HEK293 (cell line): ENCODE measurements at regions not wholly inside any gene's neighbourhood (a gene's known extent, or its start where the extent isn't known, plus 50 kb on each side); places are given as distances from the start of the nearest gene placed in this dataset.

Experiments used
- CTCF ChIA-PET: fragments of 350-600 bp; formaldehyde crosslinking; extraction: SDS; loops from one replicate; lab custom pipeline; 2021; ENCODE audit warnings: antibody characterized with exemption; lab: Yijun Ruan, JAX
- POLR2A ChIA-PET: fragments of 300-600 bp; formaldehyde crosslinking; extraction: SDS; loops from one replicate; lab custom pipeline; 2020; ENCODE audit warnings: antibody characterized with exemption, inconsistent platforms; lab: Yijun Ruan, JAX
- H3K27ac ChIP-seq: fragments of 200-500 bp; sonication (Bioruptor generic); 2 replicates; pipeline ENCODE4 v1.5.1; 2014; ENCODE audit warnings: low read depth, low read length, control low read depth, inconsistent platforms; ENCODE audit errors: extremely low read depth
- H3K36me3 ChIP-seq, 2 experiments: fragments of 200-500 bp in 1 of 2; sonication (Bioruptor generic) in 1 of 2; 1 replicate in 1 of 2; 2 replicates in 1 of 2; pipeline ENCODE4 v1.5.1; 2014 to 2017; ENCODE audit warnings: inconsistent platforms in 2 of 2, low read length in 2 of 2; ENCODE audit not compliant: control insufficient read depth in 2 of 2, insufficient read depth in 1 of 2
- H3K4me1 ChIP-seq: fragments of 200-500 bp; sonication (Bioruptor generic); 2 replicates; pipeline ENCODE4 v1.5.1; 2014; ENCODE audit warnings: mild to moderate bottlenecking, low read length, inconsistent platforms; ENCODE audit not compliant: control insufficient read depth, insufficient read depth
- H3K4me3 ChIP-seq: 2 replicates; pipeline ENCODE4 v1.5.1; 2011; ENCODE audit warnings: low read depth, mild to moderate bottlenecking, control low read depth, low read length, moderate library complexity
- H3K9me3 ChIP-seq: fragments of 200-500 bp; sonication (Bioruptor generic); 2 replicates; pipeline ENCODE4 v1.5.1; 2014; ENCODE audit warnings: low read depth, low read length, inconsistent platforms; ENCODE audit not compliant: control insufficient read depth, insufficient read depth
- KLF9 ChIP-seq: fragments of 450-650 bp; formaldehyde crosslinking; IDR thresholded peaks from 2 replicates; pipeline ENCODE4 v1.5.1; 2016; ENCODE audit warnings: missing biosample characterization, missing genetic modification characterization, low read depth
- MZF1 ChIP-seq: fragments of 450-650 bp; formaldehyde crosslinking; IDR thresholded peaks from 2 replicates; pipeline ENCODE4 v1.5.1; 2017; ENCODE audit warnings: missing biosample characterization, missing genetic modification characterization, borderline replicate concordance
- SP2 ChIP-seq: fragments of 450-650 bp; formaldehyde crosslinking; IDR thresholded peaks from 2 replicates; pipeline ENCODE4 v1.5.1; 2016; ENCODE audit warnings: missing biosample characterization, missing genetic modification characterization
- SP7 ChIP-seq: fragments of 450-650 bp; formaldehyde crosslinking; IDR thresholded peaks from 2 replicates; pipeline ENCODE4 v1.5.1; 2016; ENCODE audit warnings: missing biosample characterization, missing genetic modification characterization
- ZBTB17 ChIP-seq: fragments of 450-650 bp; formaldehyde crosslinking; IDR thresholded peaks from 2 replicates; pipeline ENCODE4 v1.5.1; 2016; ENCODE audit warnings: missing biosample characterization, missing genetic modification characterization
- ZBTB20 ChIP-seq: fragments of 450-650 bp; formaldehyde crosslinking; IDR thresholded peaks from 2 replicates; pipeline ENCODE4 v1.5.1; 2016; ENCODE audit warnings: missing biosample characterization, missing genetic modification characterization
- ZNF133 ChIP-seq: fragments of 450-650 bp; formaldehyde crosslinking; IDR thresholded peaks from 2 replicates; pipeline ENCODE4 v1.5.1; 2016; ENCODE audit warnings: missing biosample characterization, missing genetic modification characterization
- ZNF138 ChIP-seq: fragments of 450-650 bp; formaldehyde crosslinking; IDR thresholded peaks from 2 replicates; pipeline ENCODE4 v1.5.1; 2016; ENCODE audit warnings: missing biosample characterization, missing genetic modification characterization, borderline replicate concordance
- ZNF155 ChIP-seq: fragments of 450-650 bp; formaldehyde crosslinking; IDR thresholded peaks from 2 replicates; pipeline ENCODE4 v1.5.1; 2016; ENCODE audit warnings: missing biosample characterization, missing genetic modification characterization
- ZNF311 ChIP-seq: fragments of 450-650 bp; formaldehyde crosslinking; IDR thresholded peaks from 2 replicates; pipeline ENCODE4 v1.5.1; 2017; ENCODE audit warnings: missing biosample characterization, missing genetic modification characterization, borderline replicate concordance
- ZNF423 ChIP-seq: fragments of 450-650 bp; formaldehyde crosslinking; IDR thresholded peaks from 2 replicates; pipeline ENCODE4 v1.5.1; 2016; ENCODE audit warnings: missing biosample characterization, missing genetic modification characterization
- ZNF600 ChIP-seq: fragments of 450-650 bp; formaldehyde crosslinking; IDR thresholded peaks from 2 replicates; pipeline ENCODE4 v1.5.1; 2016; ENCODE audit warnings: missing biosample characterization, missing genetic modification characterization
- ZNF677 ChIP-seq: fragments of 450-650 bp; IDR thresholded peaks from 2 replicates; pipeline ENCODE4 v1.5.0; 2018; ENCODE audit warnings: missing biosample characterization, mild to moderate bottlenecking, missing genetic modification characterization, moderate library complexity
- ZSCAN18 ChIP-seq: fragments of 450-650 bp; formaldehyde crosslinking; IDR thresholded peaks from 2 replicates; pipeline ENCODE4 v1.5.1; 2016; ENCODE audit warnings: missing biosample characterization, missing genetic modification characterization
- ZSCAN30 ChIP-seq: fragments of 450-650 bp; IDR thresholded peaks from 2 replicates; pipeline ENCODE4 v1.5.1; 2018; ENCODE audit warnings: missing biosample characterization, mild to moderate bottlenecking, missing genetic modification characterization, moderate library complexity
- TF ChIP-seq, protein P1 (sequence below): fragments of 450-650 bp; formaldehyde crosslinking; IDR thresholded peaks from 2 replicates; pipeline ENCODE4 v1.5.1; 2016; ENCODE audit warnings: missing biosample characterization, missing genetic modification characterization, borderline replicate concordance
- TF ChIP-seq, protein P2 (sequence below): fragments of 450-650 bp; IDR thresholded peaks from 2 replicates; pipeline ENCODE4 v1.5.1; 2018; ENCODE audit warnings: missing biosample characterization, missing genetic modification characterization
- TF ChIP-seq, protein P3 (sequence below): fragments of 450-650 bp; formaldehyde crosslinking; IDR thresholded peaks from 2 replicates; pipeline ENCODE4 v1.5.1; 2016; ENCODE audit warnings: missing biosample characterization, missing genetic modification characterization
- TF ChIP-seq, protein P4 (sequence below): fragments of 450-650 bp; formaldehyde crosslinking; IDR thresholded peaks from 2 replicates; pipeline ENCODE4 v1.5.1; 2016; ENCODE audit warnings: missing biosample characterization, missing genetic modification characterization
- TF ChIP-seq, protein P5 (sequence below): fragments of 450-650 bp; formaldehyde crosslinking; IDR thresholded peaks from 2 replicates; pipeline ENCODE4 v1.5.1; 2016; ENCODE audit warnings: missing biosample characterization, missing genetic modification characterization

GRCh38 chr18:37658894-37659293 lies 93.3 kb upstream of the CELF4 start:
- no peak for TF ChIP-seq ZNF423 (tag by site-specific recombination)
- no peak for TF ChIP-seq ZNF133 (tag by site-specific recombination)
- no peak for TF ChIP-seq ZSCAN30
- TF ChIP-seq, protein P1, sequence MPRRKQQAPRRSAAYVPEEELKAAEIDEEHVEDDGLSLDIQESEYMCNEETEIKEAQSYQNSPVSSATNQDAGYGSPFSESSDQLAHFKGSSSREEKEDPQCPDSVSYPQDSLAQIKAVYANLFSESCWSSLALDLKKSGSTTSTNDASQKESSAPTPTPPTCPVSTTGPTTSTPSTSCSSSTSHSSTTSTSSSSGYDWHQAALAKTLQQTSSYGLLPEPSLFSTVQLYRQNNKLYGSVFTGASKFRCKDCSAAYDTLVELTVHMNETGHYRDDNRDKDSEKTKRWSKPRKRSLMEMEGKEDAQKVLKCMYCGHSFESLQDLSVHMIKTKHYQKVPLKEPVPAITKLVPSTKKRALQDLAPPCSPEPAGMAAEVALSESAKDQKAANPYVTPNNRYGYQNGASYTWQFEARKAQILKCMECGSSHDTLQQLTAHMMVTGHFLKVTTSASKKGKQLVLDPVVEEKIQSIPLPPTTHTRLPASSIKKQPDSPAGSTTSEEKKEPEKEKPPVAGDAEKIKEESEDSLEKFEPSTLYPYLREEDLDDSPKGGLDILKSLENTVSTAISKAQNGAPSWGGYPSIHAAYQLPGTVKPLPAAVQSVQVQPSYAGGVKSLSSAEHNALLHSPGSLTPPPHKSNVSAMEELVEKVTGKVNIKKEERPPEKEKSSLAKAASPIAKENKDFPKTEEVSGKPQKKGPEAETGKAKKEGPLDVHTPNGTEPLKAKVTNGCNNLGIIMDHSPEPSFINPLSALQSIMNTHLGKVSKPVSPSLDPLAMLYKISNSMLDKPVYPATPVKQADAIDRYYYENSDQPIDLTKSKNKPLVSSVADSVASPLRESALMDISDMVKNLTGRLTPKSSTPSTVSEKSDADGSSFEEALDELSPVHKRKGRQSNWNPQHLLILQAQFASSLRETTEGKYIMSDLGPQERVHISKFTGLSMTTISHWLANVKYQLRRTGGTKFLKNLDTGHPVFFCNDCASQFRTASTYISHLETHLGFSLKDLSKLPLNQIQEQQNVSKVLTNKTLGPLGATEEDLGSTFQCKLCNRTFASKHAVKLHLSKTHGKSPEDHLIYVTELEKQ (tag by site-specific recombination), result no peak
- TF ChIP-seq ZBTB20 (tag by site-specific recombination), result no peak
- TF ChIP-seq ZNF155 (tag by site-specific recombination), result no peak
- TF ChIP-seq, protein P2, sequence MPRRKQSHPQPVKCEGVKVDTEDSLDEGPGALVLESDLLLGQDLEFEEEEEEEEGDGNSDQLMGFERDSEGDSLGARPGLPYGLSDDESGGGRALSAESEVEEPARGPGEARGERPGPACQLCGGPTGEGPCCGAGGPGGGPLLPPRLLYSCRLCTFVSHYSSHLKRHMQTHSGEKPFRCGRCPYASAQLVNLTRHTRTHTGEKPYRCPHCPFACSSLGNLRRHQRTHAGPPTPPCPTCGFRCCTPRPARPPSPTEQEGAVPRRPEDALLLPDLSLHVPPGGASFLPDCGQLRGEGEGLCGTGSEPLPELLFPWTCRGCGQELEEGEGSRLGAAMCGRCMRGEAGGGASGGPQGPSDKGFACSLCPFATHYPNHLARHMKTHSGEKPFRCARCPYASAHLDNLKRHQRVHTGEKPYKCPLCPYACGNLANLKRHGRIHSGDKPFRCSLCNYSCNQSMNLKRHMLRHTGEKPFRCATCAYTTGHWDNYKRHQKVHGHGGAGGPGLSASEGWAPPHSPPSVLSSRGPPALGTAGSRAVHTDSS, result no peak
- TF ChIP-seq MZF1 (tag by site-specific recombination), result no peak
- no peak for TF ChIP-seq ZNF677 (tag by site-specific recombination)
- TF ChIP-seq, protein P3, sequence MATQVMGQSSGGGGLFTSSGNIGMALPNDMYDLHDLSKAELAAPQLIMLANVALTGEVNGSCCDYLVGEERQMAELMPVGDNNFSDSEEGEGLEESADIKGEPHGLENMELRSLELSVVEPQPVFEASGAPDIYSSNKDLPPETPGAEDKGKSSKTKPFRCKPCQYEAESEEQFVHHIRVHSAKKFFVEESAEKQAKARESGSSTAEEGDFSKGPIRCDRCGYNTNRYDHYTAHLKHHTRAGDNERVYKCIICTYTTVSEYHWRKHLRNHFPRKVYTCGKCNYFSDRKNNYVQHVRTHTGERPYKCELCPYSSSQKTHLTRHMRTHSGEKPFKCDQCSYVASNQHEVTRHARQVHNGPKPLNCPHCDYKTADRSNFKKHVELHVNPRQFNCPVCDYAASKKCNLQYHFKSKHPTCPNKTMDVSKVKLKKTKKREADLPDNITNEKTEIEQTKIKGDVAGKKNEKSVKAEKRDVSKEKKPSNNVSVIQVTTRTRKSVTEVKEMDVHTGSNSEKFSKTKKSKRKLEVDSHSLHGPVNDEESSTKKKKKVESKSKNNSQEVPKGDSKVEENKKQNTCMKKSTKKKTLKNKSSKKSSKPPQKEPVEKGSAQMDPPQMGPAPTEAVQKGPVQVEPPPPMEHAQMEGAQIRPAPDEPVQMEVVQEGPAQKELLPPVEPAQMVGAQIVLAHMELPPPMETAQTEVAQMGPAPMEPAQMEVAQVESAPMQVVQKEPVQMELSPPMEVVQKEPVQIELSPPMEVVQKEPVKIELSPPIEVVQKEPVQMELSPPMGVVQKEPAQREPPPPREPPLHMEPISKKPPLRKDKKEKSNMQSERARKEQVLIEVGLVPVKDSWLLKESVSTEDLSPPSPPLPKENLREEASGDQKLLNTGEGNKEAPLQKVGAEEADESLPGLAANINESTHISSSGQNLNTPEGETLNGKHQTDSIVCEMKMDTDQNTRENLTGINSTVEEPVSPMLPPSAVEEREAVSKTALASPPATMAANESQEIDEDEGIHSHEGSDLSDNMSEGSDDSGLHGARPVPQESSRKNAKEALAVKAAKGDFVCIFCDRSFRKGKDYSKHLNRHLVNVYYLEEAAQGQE (tag by site-specific recombination), result no peak
- TF ChIP-seq ZNF600 (tag by site-specific recombination), result no peak
- no peak for TF ChIP-seq ZBTB17
- CTCF ChIA-PET, result no interaction called here

GRCh38 chr18:37657493-37657892 lies 91.9 kb upstream of the CELF4 start:
- TF ChIP-seq, protein P4, sequence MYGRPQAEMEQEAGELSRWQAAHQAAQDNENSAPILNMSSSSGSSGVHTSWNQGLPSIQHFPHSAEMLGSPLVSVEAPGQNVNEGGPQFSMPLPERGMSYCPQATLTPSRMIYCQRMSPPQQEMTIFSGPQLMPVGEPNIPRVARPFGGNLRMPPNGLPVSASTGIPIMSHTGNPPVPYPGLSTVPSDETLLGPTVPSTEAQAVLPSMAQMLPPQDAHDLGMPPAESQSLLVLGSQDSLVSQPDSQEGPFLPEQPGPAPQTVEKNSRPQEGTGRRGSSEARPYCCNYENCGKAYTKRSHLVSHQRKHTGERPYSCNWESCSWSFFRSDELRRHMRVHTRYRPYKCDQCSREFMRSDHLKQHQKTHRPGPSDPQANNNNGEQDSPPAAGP (tag by site-specific recombination), result no peak
- TF ChIP-seq ZNF423 (tag by site-specific recombination), result no peak
- no peak for TF ChIP-seq ZNF311 (tag by site-specific recombination)
- TF ChIP-seq, protein P5, sequence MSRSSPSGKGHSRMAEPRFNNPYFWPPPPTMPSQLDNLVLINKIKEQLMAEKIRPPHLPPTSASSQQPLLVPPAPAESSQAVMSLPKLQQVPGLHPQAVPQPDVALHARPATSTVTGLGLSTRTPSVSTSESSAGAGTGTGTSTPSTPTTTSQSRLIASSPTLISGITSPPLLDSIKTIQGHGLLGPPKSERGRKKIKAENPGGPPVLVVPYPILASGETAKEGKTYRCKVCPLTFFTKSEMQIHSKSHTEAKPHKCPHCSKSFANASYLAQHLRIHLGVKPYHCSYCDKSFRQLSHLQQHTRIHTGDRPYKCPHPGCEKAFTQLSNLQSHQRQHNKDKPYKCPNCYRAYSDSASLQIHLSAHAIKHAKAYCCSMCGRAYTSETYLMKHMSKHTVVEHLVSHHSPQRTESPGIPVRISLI (tag by site-specific recombination), result no peak
- no peak for TF ChIP-seq SP7 (tag by site-specific recombination)
- TF ChIP-seq KLF9 (tag by site-specific recombination), result no peak
- no peak for TF ChIP-seq SP2 (tag by site-specific recombination)
- TF ChIP-seq ZSCAN18, result no peak
- no peak for TF ChIP-seq ZNF138
- POLR2A ChIA-PET, result no interaction called here
- no peaks in the 10 kb centered on the region for H3K36me3 ChIP-seq
- CTCF ChIA-PET, result no interaction called here
- no peak overlapping the region for H3K4me3 ChIP-seq
- no peaks in the 10 kb centered on the region for H3K4me1 ChIP-seq
- no peaks in the 10 kb centered on the region for H3K9me3 ChIP-seq
- no peak overlapping the region for H3K27ac ChIP-seq

More at GRCh38 chr18:37658894-37659293, 93.3 kb upstream of the CELF4 start:
- H3K4me1 ChIP-seq, result no peaks in the 10 kb centered on the region
- no peaks in the 10 kb centered on the region for H3K9me3 ChIP-seq
- no peaks in the 10 kb centered on the region for H3K36me3 ChIP-seq
- H3K27ac ChIP-seq, result no peak overlapping the region
- POLR2A ChIA-PET, result no interaction called here
- no peak overlapping the region for H3K4me3 ChIP-seq
